Caco-2 (cell line): ENCODE measurements at regions not wholly inside any gene's neighbourhood (a gene's known extent, or its start where the extent isn't known, plus 50 kb on each side); places are given as distances from the start of the nearest gene placed in this dataset.

Experiments used
- BruUV-seq: library from RNA; stranded (reverse); fragments of 400-500 nt; replicated peaks from 2 replicates; lab custom pipeline; 2021; lab: Mats Ljungman, UMichigan
- CTCF ChIA-PET: fragments of 300-600 bp; sonication (Branson Sonifier 250); formaldehyde crosslinking; loops from one replicate; lab custom pipeline; 2022; ENCODE audit warnings: antibody characterized with exemption; lab: Charles Lee
- POLR2A ChIA-PET: fragments of 300-600 bp; sonication (Branson Sonifier 250); formaldehyde crosslinking; loops from one replicate; lab custom pipeline; 2022; ENCODE audit warnings: antibody characterized with exemption; lab: Charles Lee
- DNase-seq, 2 experiments: peaks; one replicate each; pipeline versions ENCODE4 v3.0.0 to v3.0.0-alpha.2; 2020 to 2022
- H3K27me3 ChIP-seq: replicated peaks from 2 replicates; pipeline ENCODE4 v1.6.0; 2011; ENCODE audit warnings: low read length; ENCODE audit not compliant: control insufficient read depth, insufficient read depth
- H3K36me3 ChIP-seq: 2 replicates; pipeline ENCODE4 v1.5.1; 2011; ENCODE audit warnings: low read length; ENCODE audit not compliant: control insufficient read depth, insufficient read depth
- H3K4me1 ChIP-seq: fragments of 250-450 bp; sonication (Bioruptor Pico); 2 replicates; pipeline ENCODE4 v1.5.1; 2020; ENCODE audit warnings: mild to moderate bottlenecking
- H3K4me3 ChIP-seq: 2 replicates; pipeline ENCODE4 v1.5.1; 2011; ENCODE audit warnings: low read depth, mild to moderate bottlenecking, control low read depth, low read length
- H3K9me3 ChIP-seq: fragments of 250-450 bp; sonication (Bioruptor Pico); 2 replicates; pipeline ENCODE4 v1.5.1; 2020; ENCODE audit warnings: mild to moderate bottlenecking, moderate library complexity
- H3K27ac Mint-ChIP-seq: one replicate; pipeline ENCODE4 v1.8.0; 2022; ENCODE audit warnings: mixed read lengths; ENCODE audit not compliant: unreplicated experiment
- H3K27me3 Mint-ChIP-seq: one replicate; pipeline ENCODE4 v1.8.0; 2022; ENCODE audit warnings: mixed read lengths; ENCODE audit not compliant: insufficient read depth, unreplicated experiment
- H3K36me3 Mint-ChIP-seq: one replicate; pipeline ENCODE4 v1.8.0; 2022; ENCODE audit warnings: mild to moderate bottlenecking, mixed read lengths; ENCODE audit not compliant: insufficient read depth, unreplicated experiment
- H3K4me1 Mint-ChIP-seq: one replicate; pipeline ENCODE4 v1.8.0; 2022; ENCODE audit warnings: low read depth, mixed read lengths; ENCODE audit not compliant: unreplicated experiment
- H3K4me3 Mint-ChIP-seq: one replicate; pipeline ENCODE4 v1.8.0; 2022; ENCODE audit warnings: mild to moderate bottlenecking, moderate library complexity, mixed read lengths; ENCODE audit not compliant: unreplicated experiment
- H3K9me3 Mint-ChIP-seq: one replicate; pipeline ENCODE4 v1.8.0; 2022; ENCODE audit warnings: mixed read lengths; ENCODE audit not compliant: unreplicated experiment
- intact Hi-C: fragments of 100-400 bp; cut with micrococcal nuclease; formaldehyde crosslinking; loops from one replicate; pipeline ENCODE4 v1.10.0; 2022; ENCODE audit not compliant: unreplicated experiment
- TF ChIP-seq, protein P1 (sequence below), 2 experiments: fragments of 200-600 bp in 1 of 2; IDR thresholded peaks; 1 replicate in 1 of 2; 2 replicates in 1 of 2; pipeline versions ENCODE4 v1.5.1 to v1.8.0; 2011 to 2022; ENCODE audit warnings: antibody characterized with exemption in 1 of 2, control low read depth in 1 of 2, inconsistent platforms in 1 of 2, low read depth in 1 of 2, low read length in 1 of 2, mild to moderate bottlenecking in 1 of 2, moderate library complexity in 1 of 2; ENCODE audit not compliant: insufficient read depth in 1 of 2, severe bottlenecking in 1 of 2, unreplicated experiment in 1 of 2

DNA sequence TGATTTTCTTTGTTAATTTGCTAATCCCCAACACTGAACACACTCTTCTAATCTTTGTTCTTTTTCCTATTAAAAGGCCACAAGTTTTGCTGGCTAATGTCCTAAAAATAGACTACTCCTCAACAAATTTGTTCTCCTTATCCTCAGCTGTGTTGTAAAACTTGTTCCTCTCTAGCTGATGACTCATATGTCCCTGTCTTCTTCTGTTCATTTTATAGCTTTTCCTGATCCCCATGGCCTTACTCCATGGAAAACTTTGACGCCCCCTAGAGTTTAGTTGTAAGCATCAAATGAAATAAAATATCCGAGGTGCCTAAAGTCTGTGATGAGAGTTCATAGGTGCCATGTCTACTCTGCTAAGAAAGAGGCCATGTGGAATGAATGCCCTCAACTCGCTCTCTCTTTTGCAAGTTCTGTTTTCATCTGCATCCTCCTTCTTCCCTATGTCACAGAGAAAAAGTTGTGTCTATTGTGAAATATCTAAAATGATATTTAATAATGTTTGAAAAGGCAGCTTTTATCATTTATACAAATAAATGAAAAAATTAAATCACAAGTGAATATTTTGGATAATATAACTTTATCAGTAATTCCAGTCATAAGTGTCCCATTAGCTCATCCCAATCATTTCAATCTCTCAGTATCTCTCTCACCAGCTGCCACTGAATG lies 237.9 kb downstream of the IPO8 start:
- ChIA-PET CTCF (interaction anchor here (0.5 to 1.7 kb wide), 2 partner anchors 17 to 40 kb away, joined by 3 to 6 read pairs; no protein-coding TSS in a partner anchor), POLR2A (no interaction called here)
- Histone ChIP-seq H3K36me3 (no peaks in the 10 kb centered on the region), H3K4me1 (no peaks in the 10 kb centered on the region), H3K9me3 (no peaks in the 10 kb centered on the region), H3K4me3 (no peak overlapping the region), H3K27me3 (no peaks in the 10 kb centered on the region)
- intact Hi-C loops: no loop called here
- H3K4me1 Mint-ChIP-seq: peaks cover 6% of the 10 kb centered on the region
- H3K27ac Mint-ChIP-seq: no peak overlapping the region
- BruUV-seq: no TSS peak
- DNase-seq: peak in 1 of 2 experiments; percentile 37
- no peaks in the 10 kb centered on the region for H3K36me3 Mint-ChIP-seq
- peaks cover 17% of the 10 kb centered on the region for H3K9me3 Mint-ChIP-seq
- H3K4me3 Mint-ChIP-seq: no peak overlapping the region
- no peaks in the 10 kb centered on the region for H3K27me3 Mint-ChIP-seq
- TF ChIP-seq, protein P1, sequence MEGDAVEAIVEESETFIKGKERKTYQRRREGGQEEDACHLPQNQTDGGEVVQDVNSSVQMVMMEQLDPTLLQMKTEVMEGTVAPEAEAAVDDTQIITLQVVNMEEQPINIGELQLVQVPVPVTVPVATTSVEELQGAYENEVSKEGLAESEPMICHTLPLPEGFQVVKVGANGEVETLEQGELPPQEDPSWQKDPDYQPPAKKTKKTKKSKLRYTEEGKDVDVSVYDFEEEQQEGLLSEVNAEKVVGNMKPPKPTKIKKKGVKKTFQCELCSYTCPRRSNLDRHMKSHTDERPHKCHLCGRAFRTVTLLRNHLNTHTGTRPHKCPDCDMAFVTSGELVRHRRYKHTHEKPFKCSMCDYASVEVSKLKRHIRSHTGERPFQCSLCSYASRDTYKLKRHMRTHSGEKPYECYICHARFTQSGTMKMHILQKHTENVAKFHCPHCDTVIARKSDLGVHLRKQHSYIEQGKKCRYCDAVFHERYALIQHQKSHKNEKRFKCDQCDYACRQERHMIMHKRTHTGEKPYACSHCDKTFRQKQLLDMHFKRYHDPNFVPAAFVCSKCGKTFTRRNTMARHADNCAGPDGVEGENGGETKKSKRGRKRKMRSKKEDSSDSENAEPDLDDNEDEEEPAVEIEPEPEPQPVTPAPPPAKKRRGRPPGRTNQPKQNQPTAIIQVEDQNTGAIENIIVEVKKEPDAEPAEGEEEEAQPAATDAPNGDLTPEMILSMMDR (IDR thresholded peaks at IDR 0.05; ENCODE audit: insufficient read depth in 1 of 2, low read depth in 1 of 2, low read length in 1 of 2, severe bottlenecking in 1 of 2, unreplicated experiment in 1 of 2): peak in 1 of 2 experiments; percentile 27

DNA sequence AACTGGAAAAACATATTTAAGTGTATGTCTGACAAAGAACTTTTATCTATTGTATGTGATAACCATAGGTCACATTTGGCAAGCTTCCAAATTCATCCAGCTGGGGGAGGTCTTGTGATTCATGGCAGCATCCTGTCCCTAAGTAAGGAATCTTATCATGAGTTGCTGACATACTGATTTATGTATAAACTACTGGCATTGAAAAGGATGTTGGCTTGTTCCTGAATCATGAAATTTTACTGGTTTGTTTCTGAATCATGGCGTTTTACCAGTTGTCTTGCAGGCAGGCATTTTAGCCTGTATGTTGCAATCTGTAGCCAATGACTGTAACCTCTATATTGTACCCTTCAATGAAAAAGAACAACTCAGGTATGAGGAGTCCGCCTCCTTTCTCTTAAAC lies 244.8 kb downstream of the IPO8 start:
- Histone ChIP-seq H3K4me1 (no peaks in the 10 kb centered on the region), H3K36me3 (no peaks in the 10 kb centered on the region), H3K4me3 (no peak overlapping the region), H3K9me3 (peaks cover 12% of the 10 kb centered on the region), H3K27me3 (no peaks in the 10 kb centered on the region)
- CTCF ChIA-PET: no interaction called here
- POLR2A ChIA-PET: no interaction called here
- no peaks in the 10 kb centered on the region for H3K36me3 Mint-ChIP-seq
- H3K27ac Mint-ChIP-seq: no peak overlapping the region
- H3K4me3 Mint-ChIP-seq: no peak overlapping the region
- DNase-seq: no peak
- intact Hi-C loops: no loop called here
- TF ChIP-seq, protein P1 (IDR thresholded peaks at IDR 0.05; ENCODE audit: insufficient read depth in 1 of 2, low read depth in 1 of 2, low read length in 1 of 2, severe bottlenecking in 1 of 2, unreplicated experiment in 1 of 2): no peak
- H3K4me1 Mint-ChIP-seq: no peaks in the 10 kb centered on the region
- BruUV-seq: no TSS peak
- peaks cover 37% of the 10 kb centered on the region for H3K9me3 Mint-ChIP-seq
- H3K27me3 Mint-ChIP-seq: peaks cover under 1% of the 10 kb centered on the region

DNA sequence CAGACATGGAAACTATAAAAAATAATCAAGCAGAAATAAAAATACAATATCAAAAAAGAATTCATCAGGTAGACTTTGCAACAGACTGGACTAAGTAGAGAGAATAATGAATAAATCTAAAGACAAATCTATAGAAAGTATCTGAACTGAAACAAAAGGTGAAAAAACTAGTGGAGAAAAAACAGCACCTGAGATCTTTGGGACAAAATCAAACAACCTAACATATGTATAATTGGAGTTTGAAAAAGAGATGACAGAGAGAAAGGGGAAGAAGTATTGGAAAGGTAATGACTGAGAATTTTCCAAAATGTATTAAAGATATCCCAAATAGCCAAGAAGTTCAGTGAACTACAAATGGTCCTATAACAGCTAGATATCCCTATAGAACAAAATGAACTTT lies 245.4 kb downstream of the IPO8 start:
- Histone ChIP-seq H3K4me1 (no peaks in the 10 kb centered on the region), H3K27me3 (no peaks in the 10 kb centered on the region), H3K36me3 (no peaks in the 10 kb centered on the region), H3K4me3 (no peak overlapping the region), H3K9me3 (peaks cover 12% of the 10 kb centered on the region)
- intact Hi-C loops: no loop called here
- ChIA-PET POLR2A (no interaction called here), CTCF (no interaction called here)
- TF ChIP-seq, protein P1 (IDR thresholded peaks at IDR 0.05; ENCODE audit: insufficient read depth in 1 of 2, low read depth in 1 of 2, low read length in 1 of 2, severe bottlenecking in 1 of 2, unreplicated experiment in 1 of 2): no peak
- H3K27me3 Mint-ChIP-seq: peaks cover 3% of the 10 kb centered on the region
- H3K4me3 Mint-ChIP-seq: no peak overlapping the region
- H3K9me3 Mint-ChIP-seq: peaks cover 37% of the 10 kb centered on the region
- no TSS peak for BruUV-seq
- H3K4me1 Mint-ChIP-seq: no peaks in the 10 kb centered on the region
- H3K36me3 Mint-ChIP-seq: no peaks in the 10 kb centered on the region
- DNase-seq: no peak
- no peak overlapping the region for H3K27ac Mint-ChIP-seq
